ENCODE measurements at regions not wholly inside any gene's neighbourhood (a gene's known extent, or its start where the extent isn't known, plus 50 kb on each side); places are given as distances from the start of the nearest gene placed in this dataset.
"Not testable (repeated sequence)": the region's sequence is repeated elsewhere in the genome, so short reads cannot be mapped to it uniquely, and the experiment has no call there.

DNA sequence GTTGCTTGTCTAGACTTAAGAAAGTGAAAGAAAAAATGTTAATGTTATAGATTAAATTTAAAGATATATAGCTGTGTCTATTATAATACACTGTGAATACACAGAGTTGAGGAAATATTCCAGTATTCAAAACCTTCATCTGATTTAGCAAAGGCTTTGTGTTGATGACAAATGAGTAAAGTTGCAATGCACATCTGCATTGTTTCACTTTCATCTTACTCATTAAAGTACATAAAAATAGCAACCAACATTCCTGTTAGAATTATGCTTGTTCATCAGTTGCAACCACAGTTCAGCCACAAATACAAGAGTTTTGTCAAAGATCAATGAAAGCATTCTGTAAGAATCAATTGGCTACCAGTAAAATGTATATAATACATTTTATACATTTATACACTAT is 346.4 kb upstream of the SLC7A11 start:
- intact Hi-C loops (cut with micrococcal nuclease) = no loop called here
- Histone ChIP-seq H3K27ac (ENCODE audit: low read length) (no peak overlapping the region), H3K79me2 (ENCODE audit: low read length) (no peaks in the 10 kb centered on the region), H3K4me1 (ENCODE audit: insufficient read depth, low read length) (no peaks in the 10 kb centered on the region), H3K9me3 (ENCODE audit: low read length) (no peaks in the 10 kb centered on the region), H3F3A (ENCODE audit: low read length, unreplicated experiment) (no peaks in the 10 kb centered on the region), H3K9me2 (replicated peaks; ENCODE audit: low read length) (no peaks in the 10 kb centered on the region), H2AFZ (ENCODE audit: low read length) (no peak overlapping the region), H3K9ac (ENCODE audit: low read length) (no peak overlapping the region), H4K20me1 (ENCODE audit: low read length) (no peaks in the 10 kb centered on the region), H3K4me3 (ENCODE audit: low read length) (no peak overlapping the region), H3K27me3 (ENCODE audit: low read length) (no peaks in the 10 kb centered on the region), H3K4me2 (ENCODE audit: low read length) (no peak overlapping the region), H3K36me3 (ENCODE audit: low read depth, low read length) (no peaks in the 10 kb centered on the region)
- ATAC-seq = no peak
- ChIA-PET POLR2A (ENCODE audit: unreplicated experiment) (no interaction called here), CTCF (no interaction called here)
- DNase-seq = no peak
- no peak for TF ChIP-seq EZH2phosphoT487 (IDR thresholded peaks at IDR 0.05; ENCODE audit: borderline replicate concordance, low read length)
- TF ChIP-seq, protein P1, sequence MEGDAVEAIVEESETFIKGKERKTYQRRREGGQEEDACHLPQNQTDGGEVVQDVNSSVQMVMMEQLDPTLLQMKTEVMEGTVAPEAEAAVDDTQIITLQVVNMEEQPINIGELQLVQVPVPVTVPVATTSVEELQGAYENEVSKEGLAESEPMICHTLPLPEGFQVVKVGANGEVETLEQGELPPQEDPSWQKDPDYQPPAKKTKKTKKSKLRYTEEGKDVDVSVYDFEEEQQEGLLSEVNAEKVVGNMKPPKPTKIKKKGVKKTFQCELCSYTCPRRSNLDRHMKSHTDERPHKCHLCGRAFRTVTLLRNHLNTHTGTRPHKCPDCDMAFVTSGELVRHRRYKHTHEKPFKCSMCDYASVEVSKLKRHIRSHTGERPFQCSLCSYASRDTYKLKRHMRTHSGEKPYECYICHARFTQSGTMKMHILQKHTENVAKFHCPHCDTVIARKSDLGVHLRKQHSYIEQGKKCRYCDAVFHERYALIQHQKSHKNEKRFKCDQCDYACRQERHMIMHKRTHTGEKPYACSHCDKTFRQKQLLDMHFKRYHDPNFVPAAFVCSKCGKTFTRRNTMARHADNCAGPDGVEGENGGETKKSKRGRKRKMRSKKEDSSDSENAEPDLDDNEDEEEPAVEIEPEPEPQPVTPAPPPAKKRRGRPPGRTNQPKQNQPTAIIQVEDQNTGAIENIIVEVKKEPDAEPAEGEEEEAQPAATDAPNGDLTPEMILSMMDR (conservative IDR thresholded peaks at IDR 0.05; ENCODE audit: low read depth, low read length) = no peak
- TF ChIP-seq EZH2 (IDR thresholded peaks at IDR 0.05; ENCODE audit: low read length, unreplicated experiment) = no peak
- no TSS peak for BruUV-seq (replicated peaks)

DNA sequence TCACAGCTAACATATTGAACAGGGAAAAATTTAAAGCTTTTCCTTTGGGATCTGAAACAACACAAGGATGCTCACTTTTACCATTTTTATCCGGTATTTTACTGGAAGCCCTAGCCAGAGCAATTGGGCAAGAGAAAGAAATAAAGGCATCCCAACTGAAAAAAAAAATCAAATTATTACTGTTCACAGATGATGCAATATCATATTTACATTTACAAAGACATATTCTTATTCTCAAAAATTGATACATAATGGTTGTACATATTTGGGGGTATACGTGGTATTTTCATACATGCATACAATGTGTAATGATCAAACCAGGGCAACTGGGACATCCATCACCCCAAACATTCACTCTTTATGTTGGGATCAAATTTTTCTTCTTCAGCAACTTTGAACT is 337.0 kb upstream of the SLC7A11 start:
- BruUV-seq (replicated peaks) = no TSS peak
- DNase-seq = no peak
- Histone ChIP-seq H3K27me3 (ENCODE audit: low read length) (no peaks in the 10 kb centered on the region), H3K9ac (ENCODE audit: low read length) (no peak overlapping the region), H3K4me3 (ENCODE audit: low read length) (no peak overlapping the region), H2AFZ (ENCODE audit: low read length) (no peak overlapping the region), H3K9me3 (ENCODE audit: low read length) (no peaks in the 10 kb centered on the region), H4K20me1 (ENCODE audit: low read length) (no peaks in the 10 kb centered on the region), H3F3A (ENCODE audit: low read length, unreplicated experiment) (no peaks in the 10 kb centered on the region), H3K9me2 (replicated peaks; ENCODE audit: low read length) (no peaks in the 10 kb centered on the region), H3K27ac (ENCODE audit: low read length) (no peak overlapping the region), H3K79me2 (ENCODE audit: low read length) (no peaks in the 10 kb centered on the region), H3K4me2 (ENCODE audit: low read length) (no peak overlapping the region), H3K4me1 (ENCODE audit: insufficient read depth, low read length) (no peaks in the 10 kb centered on the region), H3K36me3 (ENCODE audit: low read depth, low read length) (no peaks in the 10 kb centered on the region)
- no peak for ATAC-seq
- intact Hi-C loops (cut with micrococcal nuclease) = loop anchor here (2.0 to 5.0 kb wide), 2 partner anchors 292 to 542 kb away; no protein-coding TSS in a partner anchor
- ChIA-PET POLR2A (ENCODE audit: unreplicated experiment) (no interaction called here), CTCF (no interaction called here)
- TF ChIP-seq EZH2phosphoT487 (IDR thresholded peaks at IDR 0.05; ENCODE audit: borderline replicate concordance, low read length) (no peak), EZH2 (IDR thresholded peaks at IDR 0.05; ENCODE audit: low read length, unreplicated experiment) (no peak)
- TF ChIP-seq, protein P1 (conservative IDR thresholded peaks at IDR 0.05; ENCODE audit: low read depth, low read length) = no peak

DNA sequence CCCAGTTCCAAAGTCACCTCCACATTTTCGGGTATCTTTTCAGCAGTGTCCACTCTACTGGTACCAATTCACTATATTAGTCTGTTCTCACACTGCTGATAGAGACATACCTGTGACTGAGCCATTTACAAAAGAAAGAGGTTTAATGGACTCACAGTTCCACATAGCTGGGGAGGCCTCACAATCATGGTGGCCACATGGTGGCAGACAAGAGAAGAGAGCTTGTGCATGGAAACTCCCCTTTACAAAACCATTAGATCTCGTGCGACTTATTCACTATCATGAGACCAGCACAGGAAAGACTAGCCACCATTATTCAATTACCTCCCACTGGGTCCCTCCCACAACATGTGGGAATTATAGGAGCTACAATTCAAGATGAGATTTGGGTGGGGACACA is 335.7 kb upstream of the SLC7A11 start:
- BruUV-seq (replicated peaks); H3K4me2 ChIP-seq (ENCODE audit: low read length); H3K9me3 ChIP-seq (ENCODE audit: low read length); H3K4me3 ChIP-seq (ENCODE audit: low read length); H3K27me3 ChIP-seq (ENCODE audit: low read length); H3K36me3 ChIP-seq (ENCODE audit: low read depth, low read length); ATAC-seq; H2AFZ ChIP-seq (ENCODE audit: low read length); H3K9ac ChIP-seq (ENCODE audit: low read length); H4K20me1 ChIP-seq (ENCODE audit: low read length); H3K27ac ChIP-seq (ENCODE audit: low read length); H3K9me2 ChIP-seq (replicated peaks; ENCODE audit: low read length); POLR2A ChIA-PET (ENCODE audit: unreplicated experiment); H3K4me1 ChIP-seq (ENCODE audit: insufficient read depth, low read length); H3F3A ChIP-seq (ENCODE audit: low read length, unreplicated experiment); H3K79me2 ChIP-seq (ENCODE audit: low read length): not testable (repeated sequence)
- CTCF ChIA-PET = interaction anchor here (0.6 to 1.1 kb wide), 3 partner anchors 11 to 103 kb away, joined by 4 to 6 read pairs (median 5); no protein-coding TSS in a partner anchor
- TF ChIP-seq, protein P1 (conservative IDR thresholded peaks at IDR 0.05; ENCODE audit: low read depth, low read length) = peak; percentile 37; the same call in 1 of the 2 replicates
- intact Hi-C loops (cut with micrococcal nuclease) = loop anchor here (2.0 to 5.0 kb wide), 3 partner anchors 293 to 541 kb away; no protein-coding TSS in a partner anchor
- peak; percentile 39 for DNase-seq

All from PC-3 (cell line).